B cell (primary cell): ENCODE measurements at regions not wholly inside any gene's neighbourhood (a gene's known extent, or its start where the extent isn't known, plus 50 kb on each side); places are given as distances from the start of the nearest gene placed in this dataset.
A peak's percentile ranks its signal among the peaks of the same experiment; 100 is the strongest.

Experiments
- ATAC-seq: fragments of 200-7000 bp; cut with Tn5 transposase; one replicate; pipeline ENCODE4 v1.10.0; 2021; ENCODE audit warnings: low read depth, mild to moderate bottlenecking, moderate number of reproducible peaks, moderate library complexity
- CTCF ChIA-PET: fragments of 350-600 bp; sonication (Branson Sonifier 250); formaldehyde crosslinking; loops from one replicate; lab custom pipeline; 2021; ENCODE audit warnings: antibody characterized with exemption, inconsistent platforms; lab: Charles Lee
- POLR2A ChIA-PET: fragments of 350-600 bp; sonication (Branson Sonifier 250); formaldehyde crosslinking; loops from one replicate; lab custom pipeline; 2021; ENCODE audit warnings: antibody characterized with exemption; lab: Charles Lee
- DNase-seq: peaks from one replicate; pipeline ENCODE4 v3.0.0; 2013
- H2AFZ ChIP-seq: 2 replicates; pipeline ENCODE4 v1.6.1; 2012; ENCODE audit warnings: mild to moderate bottlenecking, low read depth, low read length; ENCODE audit not compliant: insufficient read depth, poor library complexity, severe bottlenecking
- H3K27ac ChIP-seq, 2 donors: 1 replicate in 1 of 2; 2 replicates in 1 of 2; pipeline ENCODE4 v1.5.1; 2012 to 2013; ENCODE audit warnings: low read length in 2 of 2, mild to moderate bottlenecking in 2 of 2, moderate library complexity in 1 of 2
- H3K27me3 ChIP-seq, 4 experiments: fragments of 200-600 bp in 1 of 4; sonication (generic) in 1 of 4; replicated peaks in 1 of 4; 1 replicate in 2 of 4; 2 replicates in 2 of 4; pipeline versions ENCODE4 v1.6.1 to v1.7.0; 2013 to 2016; ENCODE audit warnings: low read length in 3 of 4, mild to moderate bottlenecking in 2 of 4, mixed read lengths in 1 of 4, moderate library complexity in 1 of 4; ENCODE audit not compliant: insufficient read depth in 4 of 4, control insufficient read depth in 3 of 4; ENCODE audit errors: control extremely low read depth in 1 of 4
- H3K36me3 ChIP-seq, 2 experiments: replicated peaks in 1 of 2; 1 replicate in 1 of 2; 2 replicates in 1 of 2; pipeline versions ENCODE4 v1.6.1 to v1.7.1; 2013; ENCODE audit warnings: low read length in 1 of 2; ENCODE audit not compliant: insufficient read depth in 2 of 2, control insufficient read depth in 1 of 2; ENCODE audit errors: control extremely low read depth in 1 of 2, extremely low read depth in 1 of 2
- H3K4me1 ChIP-seq, 2 donors: fragments of 200-600 bp in 1 of 2; sonication (generic) in 1 of 2; 1 replicate in 1 of 2; 2 replicates in 1 of 2; pipeline versions ENCODE4 v1.5.1 to v1.6.1; 2013 to 2017; ENCODE audit warnings: low read length in 2 of 2; ENCODE audit not compliant: control insufficient read depth in 2 of 2, insufficient read depth in 2 of 2
- H3K4me2 ChIP-seq: replicated peaks from 2 replicates; pipeline ENCODE3; 2012; ENCODE audit warnings: mild to moderate bottlenecking, low read depth, low read length; ENCODE audit not compliant: poor library complexity, severe bottlenecking
- H3K4me3 ChIP-seq, 5 experiments: fragments of 200-600 bp in 1 of 5; sonication (generic) in 1 of 5; 1 replicate in 3 of 5; 2 replicates in 2 of 5; pipeline versions ENCODE4 v1.5.1 to v1.7.0; 2011 to 2016; ENCODE audit warnings: low read length in 4 of 5, mild to moderate bottlenecking in 4 of 5, low read depth in 2 of 5, control low read depth in 1 of 5, moderate library complexity in 1 of 5; ENCODE audit not compliant: insufficient read depth in 1 of 5; ENCODE audit errors: control extremely low read depth in 1 of 5, extremely low read depth in 1 of 5
- H3K79me2 ChIP-seq: fragments of 200-600 bp; sonication (generic); one replicate; pipeline ENCODE4 v1.6.0; 2016; ENCODE audit warnings: low read length; ENCODE audit not compliant: control insufficient read depth, insufficient read depth
- H3K9ac ChIP-seq: fragments of 200-600 bp; sonication (generic); 2 replicates; pipeline ENCODE4 v1.6.1; 2017; ENCODE audit warnings: mild to moderate bottlenecking, low read length, moderate library complexity
- H3K9me3 ChIP-seq, 3 donors: one replicate each; pipeline versions ENCODE4 v1.6.1 to v1.7.1; 2013; ENCODE audit warnings: low read length in 2 of 3; ENCODE audit not compliant: control insufficient read depth in 2 of 3, insufficient read depth in 1 of 3; ENCODE audit errors: control extremely low read depth in 1 of 3
- H4K20me1 ChIP-seq: 2 replicates; pipeline ENCODE4 v1.6.0; 2012; ENCODE audit warnings: mild to moderate bottlenecking, low read length; ENCODE audit not compliant: insufficient read depth, control insufficient read depth, poor library complexity, severe bottlenecking
- H3K27ac Mint-ChIP-seq: one replicate; pipeline ENCODE4 v1.8.0; 2021; ENCODE audit warnings: mixed read lengths
- H3K27me3 Mint-ChIP-seq: one replicate; pipeline ENCODE4 v1.8.0; 2021; ENCODE audit warnings: mixed read lengths
- H3K4me1 Mint-ChIP-seq: one replicate; pipeline ENCODE4 v1.8.0; 2021; ENCODE audit warnings: mixed read lengths
- H3K4me3 Mint-ChIP-seq: one replicate; pipeline ENCODE4 v1.8.0; 2021; ENCODE audit warnings: mixed read lengths
- H3K9me3 Mint-ChIP-seq: one replicate; pipeline ENCODE4 v1.8.0; 2022; ENCODE audit warnings: mixed read lengths; ENCODE audit not compliant: insufficient read depth
- CTCF ChIP-seq: fragments of 200-600 bp; IDR thresholded peaks from one replicate; pipeline ENCODE4 v1.8.0; 2022; ENCODE audit warnings: antibody characterized with exemption, mild to moderate bottlenecking
- EZH2 ChIP-seq: IDR thresholded peaks from 2 replicates; pipeline ENCODE4 v1.6.1; 2012; ENCODE audit warnings: borderline replicate concordance, low read depth, mild to moderate bottlenecking, moderate library complexity, low read length; ENCODE audit not compliant: insufficient read depth, poor library complexity, severe bottlenecking
- WGBS: methylation state at CpG from one replicate; pipeline ENCODE4 v1.1.5; 2013; ENCODE audit warnings: missing lambda C conversion rate; ENCODE audit not compliant: insufficient coverage; 5-methylcytosine and 5-hydroxymethylcytosine counted together
- intact Hi-C: fragments of 100-400 bp; cut with micrococcal nuclease; formaldehyde crosslinking; loops from one replicate; pipeline ENCODE4 v1.10.0; 2022

- TF ChIP-seq EZH2 (no peak), CTCF (no peak)
- no peak for DNase-seq
- POLR2A ChIA-PET = interaction anchor here (0.7 kb wide), 1 partner anchor 27 kb away, joined by 4 read pairs; no protein-coding TSS in a partner anchor
- Histone ChIP-seq H3K4me1 (peaks cover 61% of the 10 kb centered on the region in 2 donors), H3K27ac (no peak overlapping the region), H3K36me3 (no peaks in the 10 kb centered on the region), H3K9me3 (peaks cover 0 to 11% (median 0%) of the 10 kb centered on the region in 3 donors), H3K4me2 (no peak overlapping the region), H4K20me1 (peaks cover 11% of the 10 kb centered on the region), H3K9ac (no peak overlapping the region), H2AFZ (no peak overlapping the region), H3K27me3 (peaks cover 0 to 40% (median 22%) of the 10 kb centered on the region in 4 experiments), H3K4me3 (no peak overlapping the region), H3K79me2 (no peaks in the 10 kb centered on the region)
- 92% methylated on average over 24 of the region's 28 CpGs for WGBS
- Mint-ChIP-seq H3K4me1 (peaks cover 57% of the 10 kb centered on the region), H3K27ac (peak overlapping the region; percentile 68), H3K9me3 (no peaks in the 10 kb centered on the region), H3K4me3 (no peak overlapping the region), H3K27me3 (peaks cover 27% of the 10 kb centered on the region)
- CTCF ChIA-PET = interaction anchor here (1.0 to 1.3 kb wide), 2 partner anchors 12 to 42 kb away, joined by 3 read pairs; no protein-coding TSS in a partner anchor
- ATAC-seq = no peak
- intact Hi-C loops = no loop called here
These were observed 68.4 kb upstream of the TNRC6C start for GRCh38 chr17:77889866-77890760.

DNA sequence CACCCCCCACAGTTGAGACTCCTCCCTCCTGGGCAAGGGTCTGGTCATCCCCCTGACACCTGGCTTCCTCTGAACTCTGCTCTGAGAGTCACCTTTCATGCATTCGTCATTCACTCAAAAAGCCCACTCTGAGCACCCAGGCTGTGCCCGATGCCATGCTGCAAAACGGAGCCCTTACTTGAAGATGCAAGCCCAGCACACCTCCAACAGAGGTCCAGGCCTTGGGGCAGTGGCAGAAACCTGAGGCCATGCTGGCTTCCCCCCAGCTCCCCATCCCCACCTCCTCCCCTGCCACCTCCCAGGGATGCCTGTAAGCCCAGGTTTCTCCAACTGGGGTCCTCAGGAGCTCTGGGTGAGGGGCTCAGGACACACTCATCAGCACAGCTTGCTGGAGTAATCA, 67.7 kb upstream of the TNRC6C start:
- no peak overlapping the region for H3K27ac Mint-ChIP-seq
- Histone ChIP-seq H3K27me3 (peaks cover 0 to 40% (median 22%) of the 10 kb centered on the region in 4 experiments), H2AFZ (no peak overlapping the region), H3K27ac (no peak overlapping the region), H4K20me1 (peaks cover 11% of the 10 kb centered on the region), H3K4me1 (peaks cover 61% of the 10 kb centered on the region in 2 donors), H3K4me3 (no peak overlapping the region), H3K4me2 (no peak overlapping the region), H3K36me3 (no peaks in the 10 kb centered on the region), H3K9me3 (peaks cover 0 to 11% (median 0%) of the 10 kb centered on the region in 3 donors), H3K9ac (no peak overlapping the region), H3K79me2 (no peaks in the 10 kb centered on the region)
- no peaks in the 10 kb centered on the region for H3K9me3 Mint-ChIP-seq
- intact Hi-C loops = no loop called here
- CTCF ChIA-PET = interaction anchor here (1.0 to 1.3 kb wide), 2 partner anchors 13 to 43 kb away, joined by 3 read pairs; no protein-coding TSS in a partner anchor
- H3K27me3 Mint-ChIP-seq = peaks cover 27% of the 10 kb centered on the region
- H3K4me3 Mint-ChIP-seq = no peak overlapping the region
- TF ChIP-seq EZH2 (no peak), CTCF (no peak)
- no peak for ATAC-seq
- POLR2A ChIA-PET = interaction anchor here (0.7 kb wide), 1 partner anchor 26 kb away, joined by 4 read pairs; no protein-coding TSS in a partner anchor
- H3K4me1 Mint-ChIP-seq = peaks cover 55% of the 10 kb centered on the region
- DNase-seq = no peak
- WGBS = 85% methylated on average over 3 of the region's 3 CpGs
